Cardiac fibroblast (primary cell): ENCODE measurements at regions not wholly inside any gene's neighbourhood (a gene's known extent, or its start where the extent isn't known, plus 50 kb on each side); places are given as distances from the start of the nearest gene placed in this dataset.

Source experiments
- DNase-seq, 2 donors: peaks; one replicate each; pipeline versions ENCODE4 v3.0.0 to v3.0.0-alpha.2; 2010; ENCODE audit warnings: low read depth in 2 of 2
- H3K4me3 ChIP-seq, 2 donors: replicated peaks in 1 of 2; 1 replicate in 1 of 2; 2 replicates in 1 of 2; pipeline ENCODE4 v1.5.1; 2011; ENCODE audit warnings: low read depth in 2 of 2, low read length in 2 of 2, mild to moderate bottlenecking in 2 of 2, moderate library complexity in 1 of 2
- CTCF ChIP-seq: IDR thresholded peaks from one replicate; pipeline ENCODE4 v1.5.1; 2011; ENCODE audit warnings: low read depth, mild to moderate bottlenecking, low read length, inconsistent platforms

GRCh38 chr13:67990868-67991267, 760.7 kb upstream of the PCDH9 start:
- no peak overlapping the region for H3K4me3 ChIP-seq
- DNase-seq, result no peak
- no peak for TF ChIP-seq CTCF

GRCh38 chr13:67986234-67986633, 756.1 kb upstream of the PCDH9 start:
- no peak overlapping the region for H3K4me3 ChIP-seq
- no peak for TF ChIP-seq CTCF
- DNase-seq, result no peak

- no peak overlapping the region for H3K4me3 ChIP-seq
- DNase-seq, result no peak
- TF ChIP-seq CTCF, result no peak
These were observed 746.9 kb upstream of the PCDH9 start for GRCh38 chr13:67977066-67977465.

- H3K4me3 ChIP-seq, result no peak overlapping the region
- TF ChIP-seq CTCF, result no peak
- DNase-seq, result no peak
These were observed 741.2 kb upstream of the PCDH9 start for GRCh38 chr13:67971291-67971690.

- TF ChIP-seq CTCF, result no peak
- H3K4me3 ChIP-seq, result no peak overlapping the region
- no peak for DNase-seq
These were observed 736.9 kb upstream of the PCDH9 start for GRCh38 chr13:67967031-67967430.

GRCh38 chr13:67966065-67966464, 735.9 kb upstream of the PCDH9 start:
- TF ChIP-seq CTCF, result no peak
- no peak overlapping the region for H3K4me3 ChIP-seq
- DNase-seq, result no peak

- no peak overlapping the region for H3K4me3 ChIP-seq
- TF ChIP-seq CTCF, result no peak
- no peak for DNase-seq
These were observed 734.9 kb upstream of the PCDH9 start for GRCh38 chr13:67964986-67965385.
